Mononuclear cell (primary cell): ENCODE measurements at regions not wholly inside any gene's neighbourhood (a gene's known extent, or its start where the extent isn't known, plus 50 kb on each side); places are given as distances from the start of the nearest gene placed in this dataset.
"Not testable (repeated sequence)": the region's sequence is repeated elsewhere in the genome, so short reads cannot be mapped to it uniquely, and the experiment has no call there.

Experiments used
- H3K27me3 ChIP-seq: 2 replicates; pipeline ENCODE4 v1.6.0; 2011; ENCODE audit warnings: low read length, control low read depth; ENCODE audit not compliant: insufficient read depth
- H3K4me1 ChIP-seq: 2 replicates; pipeline ENCODE4 v1.5.1; 2011; ENCODE audit warnings: mild to moderate bottlenecking, low read length, control low read depth; ENCODE audit not compliant: insufficient read depth
- H3K4me3 ChIP-seq: 2 replicates; pipeline ENCODE4 v1.5.1; 2011; ENCODE audit warnings: mild to moderate bottlenecking, low read length, moderate library complexity
- H3K9me3 ChIP-seq: 2 replicates; pipeline ENCODE4 v1.5.1; 2011; ENCODE audit warnings: low read depth, mild to moderate bottlenecking, control low read depth, low read length

GRCh38 chr12:127781336-127781735, 485.6 kb upstream of the TMEM132C start:
- Histone ChIP-seq H3K27me3 (no peaks in the 10 kb centered on the region), H3K4me3 (no peak overlapping the region), H3K4me1 (no peaks in the 10 kb centered on the region), H3K9me3 (no peaks in the 10 kb centered on the region)

GRCh38 chr12:127785540-127785939, 481.4 kb upstream of the TMEM132C start:
- Histone ChIP-seq H3K9me3 (no peaks in the 10 kb centered on the region), H3K27me3 (no peaks in the 10 kb centered on the region), H3K4me1 (no peaks in the 10 kb centered on the region), H3K4me3 (no peak overlapping the region)

DNA sequence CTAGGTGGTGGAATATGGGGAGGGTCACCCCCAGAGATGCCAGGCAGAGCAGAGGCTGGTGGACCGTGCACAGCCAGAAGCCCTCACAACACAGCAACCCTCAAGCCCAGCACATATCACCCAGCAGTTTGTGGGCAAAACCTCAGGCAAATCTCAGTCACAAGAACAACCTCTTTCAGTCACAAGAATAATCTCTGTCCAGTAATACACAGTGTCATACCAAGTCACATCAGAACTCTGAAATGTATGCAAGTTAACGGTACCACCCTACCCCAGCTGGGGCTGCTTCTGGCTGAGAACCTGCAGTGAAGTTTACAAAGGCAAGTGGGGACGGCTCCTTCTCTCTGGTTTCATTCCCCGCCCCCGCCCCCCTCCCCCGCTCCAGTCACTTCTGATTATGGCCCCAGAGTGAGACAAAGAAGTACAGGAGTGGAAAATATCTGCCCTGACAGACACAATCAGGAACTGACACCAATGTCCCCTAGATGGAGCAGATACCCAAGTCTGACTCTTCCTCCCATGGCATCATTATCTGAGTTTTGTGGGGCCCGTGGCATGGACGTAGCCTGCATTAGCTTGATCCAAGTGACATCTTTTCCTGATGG, 480.9 kb upstream of the TMEM132C start:
- no peak overlapping the region for H3K4me3 ChIP-seq
- no peaks in the 10 kb centered on the region for H3K9me3 ChIP-seq
- H3K4me1 ChIP-seq, result no peaks in the 10 kb centered on the region
- H3K27me3 ChIP-seq, result no peaks in the 10 kb centered on the region

- no peaks in the 10 kb centered on the region for H3K4me1 ChIP-seq
- H3K4me3 ChIP-seq, result no peak overlapping the region
- H3K9me3 ChIP-seq, result no peaks in the 10 kb centered on the region
- no peaks in the 10 kb centered on the region for H3K27me3 ChIP-seq
Measured at GRCh38 chr12:127787544-127787943, 479.4 kb upstream of the TMEM132C start.

GRCh38 chr12:127790376-127790775, 476.6 kb upstream of the TMEM132C start:
- Histone ChIP-seq H3K4me3 (no peak overlapping the region), H3K27me3 (no peaks in the 10 kb centered on the region), H3K9me3 (no peaks in the 10 kb centered on the region), H3K4me1 (no peaks in the 10 kb centered on the region)

DNA sequence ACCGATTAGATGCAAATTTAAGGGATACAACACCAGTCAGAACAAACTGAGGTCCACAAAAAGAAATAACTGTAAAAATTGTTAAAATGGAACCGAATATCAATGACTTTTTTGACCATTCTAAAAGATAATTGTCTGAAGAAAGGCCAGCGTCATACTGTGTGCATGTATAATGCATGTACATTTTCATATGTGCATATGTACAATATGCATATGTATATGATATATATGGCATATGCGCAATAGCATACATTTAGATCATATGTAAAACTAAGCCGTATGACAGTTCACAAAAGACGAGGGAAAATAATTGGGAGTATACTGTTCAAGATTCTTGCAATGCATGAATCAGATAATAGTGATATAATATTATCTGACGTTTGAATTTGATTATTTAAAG, 475.8 kb upstream of the TMEM132C start:
- Histone ChIP-seq H3K4me1 (no peaks in the 10 kb centered on the region), H3K27me3 (no peaks in the 10 kb centered on the region)

GRCh38 chr12:127797918-127798317, 469.1 kb upstream of the TMEM132C start:
- Histone ChIP-seq H3K4me3 (no peak overlapping the region), H3K27me3 (no peaks in the 10 kb centered on the region), H3K4me1 (no peaks in the 10 kb centered on the region), H3K9me3 (no peaks in the 10 kb centered on the region)

More for the DNA sequence above, 475.8 kb upstream of the TMEM132C start:
- Histone ChIP-seq H3K9me3 (no peaks in the 10 kb centered on the region), H3K4me3 (no peak overlapping the region)

DNA sequence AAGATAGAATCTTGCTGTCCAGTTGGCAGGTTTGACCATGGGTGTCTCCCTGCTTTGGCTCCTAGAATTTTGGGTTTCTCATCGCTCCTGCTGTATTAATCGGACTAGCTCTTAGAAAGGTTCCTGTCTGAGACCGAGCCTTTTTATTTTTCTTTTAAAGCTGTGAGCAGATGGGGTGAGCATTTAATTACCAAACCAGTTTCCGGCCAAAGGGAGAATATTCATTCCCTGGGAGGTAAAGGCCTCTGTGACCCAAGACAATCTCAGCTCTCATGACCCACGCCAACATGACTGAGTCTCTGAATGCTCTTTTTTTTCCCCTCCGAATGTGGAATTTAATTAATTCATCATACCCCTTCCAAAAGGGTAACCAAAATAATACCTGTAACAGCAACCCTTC, 464.7 kb upstream of the TMEM132C start:
- Histone ChIP-seq H3K27me3 (no peaks in the 10 kb centered on the region), H3K4me3 (no peak overlapping the region), H3K4me1 (no peaks in the 10 kb centered on the region), H3K9me3 (no peaks in the 10 kb centered on the region)

- no peaks in the 10 kb centered on the region for H3K27me3 ChIP-seq
- no peak overlapping the region for H3K4me3 ChIP-seq
- no peaks in the 10 kb centered on the region for H3K9me3 ChIP-seq
- H3K4me1 ChIP-seq, result no peaks in the 10 kb centered on the region
Measured at GRCh38 chr12:127803545-127803944, 463.4 kb upstream of the TMEM132C start.

DNA sequence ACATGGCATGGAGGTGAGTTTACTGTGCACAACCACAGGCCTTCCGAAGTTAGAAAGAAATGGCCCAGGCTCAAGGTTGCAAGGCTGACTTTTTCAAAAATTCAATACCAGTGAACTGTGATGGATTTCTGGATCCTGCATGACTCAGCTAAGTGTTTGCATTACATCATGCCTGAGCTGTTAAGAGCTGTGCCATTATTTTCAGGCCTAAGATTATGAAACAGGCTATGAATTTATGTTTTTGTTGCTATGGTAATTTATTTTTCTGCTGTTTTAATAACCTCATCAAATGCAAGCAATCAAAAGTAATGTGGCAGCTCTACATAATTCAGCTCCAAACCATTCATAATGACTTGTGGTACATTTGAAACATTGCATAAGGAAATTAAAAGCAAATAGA, 457.7 kb upstream of the TMEM132C start:
- H3K4me3 ChIP-seq, result no peak overlapping the region
- H3K27me3 ChIP-seq, result no peaks in the 10 kb centered on the region
- no peaks in the 10 kb centered on the region for H3K9me3 ChIP-seq
- no peaks in the 10 kb centered on the region for H3K4me1 ChIP-seq

- H3K9me3 ChIP-seq, result no peaks in the 10 kb centered on the region
- H3K27me3 ChIP-seq, result no peaks in the 10 kb centered on the region
- no peaks in the 10 kb centered on the region for H3K4me1 ChIP-seq
- H3K4me3 ChIP-seq, result no peak overlapping the region
Measured at GRCh38 chr12:127810041-127810440, 456.9 kb upstream of the TMEM132C start.

GRCh38 chr12:127810459-127810858, 456.5 kb upstream of the TMEM132C start:
- H3K27me3 ChIP-seq, H3K4me3 ChIP-seq, H3K4me1 ChIP-seq, H3K9me3 ChIP-seq: not testable (repeated sequence)

- Histone ChIP-seq H3K4me1 (no peaks in the 10 kb centered on the region), H3K4me3 (no peak overlapping the region), H3K27me3 (no peaks in the 10 kb centered on the region), H3K9me3 (no peaks in the 10 kb centered on the region)
Measured at GRCh38 chr12:127811988-127812387, 455.0 kb upstream of the TMEM132C start.

GRCh38 chr12:127813147-127813546, 453.8 kb upstream of the TMEM132C start:
- H3K4me3 ChIP-seq, result no peak overlapping the region
- H3K27me3 ChIP-seq, result no peaks in the 10 kb centered on the region
- no peaks in the 10 kb centered on the region for H3K4me1 ChIP-seq
- H3K9me3 ChIP-seq, result no peaks in the 10 kb centered on the region

GRCh38 chr12:127819056-127819455, 447.9 kb upstream of the TMEM132C start:
- H3K27me3 ChIP-seq, result no peaks in the 10 kb centered on the region

DNA sequence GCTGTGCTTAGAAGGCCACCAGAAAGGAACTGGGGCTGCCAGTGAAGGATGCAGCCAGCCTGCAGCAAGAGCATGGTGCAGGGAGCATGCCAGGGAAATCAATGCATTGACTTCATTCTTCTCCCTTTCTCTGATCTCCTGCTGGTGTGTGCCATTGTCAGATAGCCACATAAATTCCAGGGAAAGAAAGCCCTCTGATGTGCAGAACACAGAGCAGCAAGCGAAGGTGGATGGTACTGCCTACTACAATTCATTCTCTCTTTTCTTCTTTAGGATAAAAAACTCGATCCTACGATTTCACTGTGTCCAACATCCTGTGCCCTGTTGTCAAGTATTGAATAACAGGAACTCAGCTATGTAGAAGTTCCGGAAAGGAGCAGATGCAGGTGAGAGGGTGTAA, 446.7 kb upstream of the TMEM132C start:
- Histone ChIP-seq H3K4me3 (no peak overlapping the region), H3K9me3 (no peaks in the 10 kb centered on the region), H3K4me1 (no peaks in the 10 kb centered on the region), H3K27me3 (no peaks in the 10 kb centered on the region)

More at GRCh38 chr12:127819056-127819455, 447.9 kb upstream of the TMEM132C start:
- Histone ChIP-seq H3K9me3 (no peaks in the 10 kb centered on the region), H3K4me3 (no peak overlapping the region), H3K4me1 (no peaks in the 10 kb centered on the region)
